OCI-LY7 (cell line): ENCODE measurements at regions not wholly inside any gene's neighbourhood (a gene's known extent, or its start where the extent isn't known, plus 50 kb on each side); places are given as distances from the start of the nearest gene placed in this dataset.

Source experiments
- BruUV-seq: library from RNA; stranded (reverse); fragments of 400-500 nt; replicated peaks from 2 replicates; lab custom pipeline; 2021; lab: Mats Ljungman, UMichigan
- CTCF ChIA-PET: fragments of 300-600 bp; sonication (Branson Sonifier 250); formaldehyde crosslinking; loops from one replicate; lab custom pipeline; 2022; ENCODE audit warnings: antibody characterized with exemption; ENCODE audit not compliant: unreplicated experiment; lab: Charles Lee
- POLR2A ChIA-PET: fragments of 300-600 bp; sonication (Branson Sonifier 250); formaldehyde crosslinking; loops from one replicate; lab custom pipeline; 2022; ENCODE audit warnings: antibody characterized with exemption; lab: Charles Lee
- DNase-seq: peaks from one replicate; pipeline ENCODE4 v3.0.0-alpha.2; 2015; ENCODE audit warnings: low spot score
- H2AFZ ChIP-seq: fragments of 200-600 bp; sonication (generic), shearing (Covaris generic); 2 replicates; pipeline ENCODE4 v1.6.1; 2014; ENCODE audit warnings: mild to moderate bottlenecking, antibody characterized with exemption, low read length, moderate library complexity
- H3K27ac ChIP-seq: fragments of 200-600 bp; sonication (generic); 2 replicates; pipeline ENCODE4 v1.5.1; 2014; ENCODE audit warnings: mixed run types, low read depth, mild to moderate bottlenecking, moderate library complexity, low read length, inconsistent platforms; ENCODE audit not compliant: poor library complexity, severe bottlenecking
- H3K36me3 ChIP-seq: fragments of 200-600 bp; sonication (generic); 2 replicates; pipeline ENCODE4 v1.6.1; 2014; ENCODE audit warnings: mild to moderate bottlenecking, antibody characterized with exemption, low read length, moderate library complexity, mixed read lengths; ENCODE audit not compliant: insufficient read depth
- H3K4me1 ChIP-seq: fragments of 200-600 bp; sonication (generic); 2 replicates; pipeline ENCODE4 v1.5.1; 2014; ENCODE audit warnings: mild to moderate bottlenecking, low read length; ENCODE audit not compliant: insufficient read depth, poor library complexity, severe bottlenecking
- H3K4me2 ChIP-seq: fragments of 200-600 bp; sonication (generic); 2 replicates; pipeline ENCODE4 v1.6.1; 2014; ENCODE audit warnings: mild to moderate bottlenecking, low read length
- H3K4me3 ChIP-seq: fragments of 200-600 bp; sonication (generic); 2 replicates; pipeline ENCODE4 v1.5.1; 2014; ENCODE audit warnings: mild to moderate bottlenecking, low read depth, low read length; ENCODE audit not compliant: poor library complexity, severe bottlenecking
- H3K79me2 ChIP-seq: fragments of 200-600 bp; sonication (generic); 2 replicates; pipeline ENCODE4 v1.6.1; 2016; ENCODE audit warnings: low read depth, mild to moderate bottlenecking, low read length, moderate library complexity, mixed read lengths; ENCODE audit not compliant: insufficient read depth
- H3K9me2 ChIP-seq: fragments of 200-600 bp; sonication (generic); 2 replicates; pipeline ENCODE4 v1.6.1; 2016; ENCODE audit warnings: mild to moderate bottlenecking, low read length, mixed read lengths; ENCODE audit not compliant: insufficient read depth
- H3K9me3 ChIP-seq: fragments of 200-600 bp; sonication (generic); 2 replicates; pipeline ENCODE4 v1.6.1; 2014; ENCODE audit warnings: mild to moderate bottlenecking, mixed run types, low read length, mixed read lengths
- H4K20me1 ChIP-seq: fragments of 200-600 bp; sonication (generic); 2 replicates; pipeline ENCODE4 v1.6.1; 2014; ENCODE audit warnings: mild to moderate bottlenecking, antibody characterized with exemption, low read length, moderate library complexity, mixed read lengths; ENCODE audit not compliant: insufficient read depth
- EZH2phosphoT487 ChIP-seq: fragments of 200-600 bp; sonication (generic); IDR thresholded peaks from 2 replicates; pipeline ENCODE4 v1.6.1; 2018; ENCODE audit warnings: low read depth, borderline replicate concordance, mild to moderate bottlenecking, mixed run types, antibody characterized with exemption, low read length, moderate library complexity, mixed read lengths
- intact Hi-C: fragments of 100-400 bp; cut with micrococcal nuclease; formaldehyde crosslinking; loops from one replicate; pipeline ENCODE4 v1.10.0; 2022; ENCODE audit not compliant: unreplicated experiment
- TF ChIP-seq, protein P1 (sequence below): fragments of 200-600 bp; sonication (generic); conservative IDR thresholded peaks from 2 replicates; pipeline ENCODE4 v1.5.1; 2014; ENCODE audit warnings: mild to moderate bottlenecking, antibody characterized with exemption, low read length, moderate library complexity, mixed read lengths

DNA sequence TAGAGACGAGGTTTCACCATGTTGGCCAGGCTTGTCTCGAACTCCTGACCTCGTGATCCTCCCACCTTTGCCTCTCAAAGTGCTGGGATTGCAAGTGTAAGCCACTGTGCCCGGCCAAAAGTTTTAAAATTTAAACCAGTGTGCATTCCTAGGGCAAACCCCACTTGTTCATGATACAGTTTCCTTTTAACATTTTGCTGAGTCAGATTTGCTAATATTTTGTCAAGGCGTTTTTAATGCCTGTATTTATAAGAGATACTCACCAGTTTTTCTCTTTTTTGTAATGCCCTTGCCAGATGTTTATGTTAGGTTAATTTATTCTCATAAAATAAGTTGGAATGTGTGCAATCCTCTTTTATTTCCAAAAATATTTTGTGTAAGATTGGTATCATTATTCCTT is 927.4 kb downstream of the DNAJB9 start:
- H3K79me2 ChIP-seq = no peaks in the 10 kb centered on the region
- BruUV-seq = no TSS peak
- no peak for DNase-seq
- no peak overlapping the region for H3K27ac ChIP-seq
- no peaks in the 10 kb centered on the region for H3K36me3 ChIP-seq
- H3K4me2 ChIP-seq = no peak overlapping the region
- H3K4me1 ChIP-seq = no peaks in the 10 kb centered on the region
- no peaks in the 10 kb centered on the region for H3K9me3 ChIP-seq
- POLR2A ChIA-PET = no interaction called here
- no peak for TF ChIP-seq EZH2phosphoT487
- TF ChIP-seq, protein P1, sequence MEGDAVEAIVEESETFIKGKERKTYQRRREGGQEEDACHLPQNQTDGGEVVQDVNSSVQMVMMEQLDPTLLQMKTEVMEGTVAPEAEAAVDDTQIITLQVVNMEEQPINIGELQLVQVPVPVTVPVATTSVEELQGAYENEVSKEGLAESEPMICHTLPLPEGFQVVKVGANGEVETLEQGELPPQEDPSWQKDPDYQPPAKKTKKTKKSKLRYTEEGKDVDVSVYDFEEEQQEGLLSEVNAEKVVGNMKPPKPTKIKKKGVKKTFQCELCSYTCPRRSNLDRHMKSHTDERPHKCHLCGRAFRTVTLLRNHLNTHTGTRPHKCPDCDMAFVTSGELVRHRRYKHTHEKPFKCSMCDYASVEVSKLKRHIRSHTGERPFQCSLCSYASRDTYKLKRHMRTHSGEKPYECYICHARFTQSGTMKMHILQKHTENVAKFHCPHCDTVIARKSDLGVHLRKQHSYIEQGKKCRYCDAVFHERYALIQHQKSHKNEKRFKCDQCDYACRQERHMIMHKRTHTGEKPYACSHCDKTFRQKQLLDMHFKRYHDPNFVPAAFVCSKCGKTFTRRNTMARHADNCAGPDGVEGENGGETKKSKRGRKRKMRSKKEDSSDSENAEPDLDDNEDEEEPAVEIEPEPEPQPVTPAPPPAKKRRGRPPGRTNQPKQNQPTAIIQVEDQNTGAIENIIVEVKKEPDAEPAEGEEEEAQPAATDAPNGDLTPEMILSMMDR = no peak
- CTCF ChIA-PET = no interaction called here
- no peaks in the 10 kb centered on the region for H3K9me2 ChIP-seq
- H3K4me3 ChIP-seq = no peak overlapping the region
- H2AFZ ChIP-seq = no peak overlapping the region
- no peaks in the 10 kb centered on the region for H4K20me1 ChIP-seq
- intact Hi-C loops = no loop called here

DNA sequence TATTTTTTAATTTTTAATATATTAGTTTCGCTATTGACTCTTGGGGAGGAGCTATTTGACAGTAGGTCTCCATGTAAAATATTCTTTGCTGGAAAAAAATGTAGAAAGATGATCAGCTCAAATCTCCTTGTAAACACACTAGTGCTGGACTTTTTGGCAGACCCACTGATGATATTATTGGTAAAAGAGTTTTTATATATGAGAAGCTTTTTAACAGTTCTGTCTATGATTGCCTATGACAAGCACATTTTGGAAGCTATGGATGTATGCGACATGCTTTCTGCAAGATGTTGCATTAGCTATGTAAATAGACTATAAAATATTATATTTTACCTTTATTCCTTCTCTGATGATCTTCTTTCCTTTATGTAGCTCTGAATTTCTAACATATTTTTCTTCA is 928.5 kb downstream of the DNAJB9 start:
- Histone ChIP-seq H3K79me2 (no peaks in the 10 kb centered on the region), H3K4me3 (no peak overlapping the region), H2AFZ (no peak overlapping the region), H3K9me2 (no peaks in the 10 kb centered on the region), H3K4me2 (no peak overlapping the region), H3K36me3 (no peaks in the 10 kb centered on the region), H3K27ac (no peak overlapping the region), H4K20me1 (no peaks in the 10 kb centered on the region), H3K4me1 (no peaks in the 10 kb centered on the region), H3K9me3 (no peaks in the 10 kb centered on the region)
- BruUV-seq = no TSS peak
- CTCF ChIA-PET = no interaction called here
- no peak for DNase-seq
- POLR2A ChIA-PET = interaction anchor here (0.7 to 1.2 kb wide), 2 partner anchors 20 to 160 kb away, joined by 3 to 4 read pairs; no protein-coding TSS in a partner anchor
- intact Hi-C loops = no loop called here
- TF ChIP-seq EZH2phosphoT487 = no peak
- TF ChIP-seq, protein P1 = no peak

DNA sequence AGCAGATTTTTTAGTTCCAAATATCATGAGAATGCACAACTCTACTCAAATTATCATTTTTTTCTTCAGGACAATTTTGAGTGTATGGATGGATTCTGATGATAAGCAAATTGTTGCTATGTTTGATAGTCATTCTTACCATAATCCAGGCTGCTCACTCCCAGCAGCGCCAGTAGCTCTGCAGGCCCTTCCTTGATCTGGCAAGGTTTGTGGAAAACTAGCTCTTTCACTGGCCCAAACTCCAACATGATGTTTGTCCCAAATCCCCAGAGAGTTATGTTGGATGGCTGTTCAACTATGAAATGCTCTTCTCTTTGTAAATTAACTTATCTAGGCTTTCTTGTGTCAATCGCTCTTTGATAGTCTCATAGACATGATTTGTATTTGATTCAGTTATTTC is 933.7 kb downstream of the DNAJB9 start:
- H3K9me2 ChIP-seq = no peaks in the 10 kb centered on the region
- no peak overlapping the region for H3K4me3 ChIP-seq
- H3K79me2 ChIP-seq = no peaks in the 10 kb centered on the region
- H3K9me3 ChIP-seq = no peaks in the 10 kb centered on the region
- no peak overlapping the region for H2AFZ ChIP-seq
- no peaks in the 10 kb centered on the region for H3K4me1 ChIP-seq
- H3K27ac ChIP-seq = no peak overlapping the region
- ChIA-PET POLR2A (interaction anchor here (0.9 kb wide), 1 partner anchor 19 kb away, joined by 3 read pairs; no protein-coding TSS in a partner anchor), CTCF (no interaction called here)
- H3K4me2 ChIP-seq = no peak overlapping the region
- no peaks in the 10 kb centered on the region for H4K20me1 ChIP-seq
- DNase-seq = no peak
- no peaks in the 10 kb centered on the region for H3K36me3 ChIP-seq
- TF ChIP-seq EZH2phosphoT487 = no peak
- TF ChIP-seq, protein P1 = no peak
- BruUV-seq = no TSS peak
- intact Hi-C loops = no loop called here
